ENCODE measurements at regions not wholly inside any gene's neighbourhood (a gene's known extent, or its start where the extent isn't known, plus 50 kb on each side); places are given as distances from the start of the nearest gene placed in this dataset.

DNA sequence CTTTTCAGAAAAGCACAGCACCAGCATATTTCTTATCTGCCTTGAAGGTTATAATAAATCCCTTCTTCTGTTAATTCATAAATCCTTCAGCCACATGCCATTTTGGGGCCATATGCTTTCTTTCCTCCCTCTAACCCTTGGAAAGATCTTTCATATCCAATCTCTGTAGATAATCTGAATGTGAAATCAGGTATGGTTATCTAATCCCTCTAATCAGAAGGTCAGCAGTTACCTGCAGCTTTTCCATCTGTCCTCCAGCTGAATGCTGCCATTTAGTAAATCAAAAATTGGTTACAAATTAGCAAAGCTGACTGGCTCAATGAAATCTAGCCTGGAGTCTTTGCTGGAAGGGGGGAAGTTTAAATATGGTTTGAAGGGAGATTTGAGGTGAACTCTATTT, 230.5 kb downstream of the PIK3C3 start:
- no TSS peak for BruUV-seq (replicated peaks)
- no peaks in the 10 kb centered on the region for H3K27me3 ChIP-seq (replicated peaks; ENCODE audit: control insufficient read depth, insufficient read depth, low read length)
- H3K9me3 ChIP-seq: no peaks in the 10 kb centered on the region
- H3K4me3 ChIP-seq (ENCODE audit: low read depth, low read length): no peak overlapping the region
- H3K4me3 Mint-ChIP-seq (ENCODE audit: unreplicated experiment): no peak overlapping the region
- H3K9me3 Mint-ChIP-seq (ENCODE audit: unreplicated experiment): peaks cover 9% of the 10 kb centered on the region
- H3K27ac Mint-ChIP-seq (ENCODE audit: unreplicated experiment): no peak overlapping the region
- peaks cover 9% of the 10 kb centered on the region for H3K4me1 Mint-ChIP-seq (ENCODE audit: low read depth, unreplicated experiment)
- H3K36me3 Mint-ChIP-seq (ENCODE audit: insufficient read depth, unreplicated experiment): no peaks in the 10 kb centered on the region
- intact Hi-C loops (cut with micrococcal nuclease; ENCODE audit: unreplicated experiment): no loop called here
- no peaks in the 10 kb centered on the region for H3K36me3 ChIP-seq (ENCODE audit: control insufficient read depth, insufficient read depth, low read length)
- ChIA-PET CTCF (no interaction called here), POLR2A (no interaction called here)
- no peaks in the 10 kb centered on the region for H3K27me3 Mint-ChIP-seq (ENCODE audit: insufficient read depth, unreplicated experiment)
- no peak for DNase-seq
- TF ChIP-seq, protein P1, sequence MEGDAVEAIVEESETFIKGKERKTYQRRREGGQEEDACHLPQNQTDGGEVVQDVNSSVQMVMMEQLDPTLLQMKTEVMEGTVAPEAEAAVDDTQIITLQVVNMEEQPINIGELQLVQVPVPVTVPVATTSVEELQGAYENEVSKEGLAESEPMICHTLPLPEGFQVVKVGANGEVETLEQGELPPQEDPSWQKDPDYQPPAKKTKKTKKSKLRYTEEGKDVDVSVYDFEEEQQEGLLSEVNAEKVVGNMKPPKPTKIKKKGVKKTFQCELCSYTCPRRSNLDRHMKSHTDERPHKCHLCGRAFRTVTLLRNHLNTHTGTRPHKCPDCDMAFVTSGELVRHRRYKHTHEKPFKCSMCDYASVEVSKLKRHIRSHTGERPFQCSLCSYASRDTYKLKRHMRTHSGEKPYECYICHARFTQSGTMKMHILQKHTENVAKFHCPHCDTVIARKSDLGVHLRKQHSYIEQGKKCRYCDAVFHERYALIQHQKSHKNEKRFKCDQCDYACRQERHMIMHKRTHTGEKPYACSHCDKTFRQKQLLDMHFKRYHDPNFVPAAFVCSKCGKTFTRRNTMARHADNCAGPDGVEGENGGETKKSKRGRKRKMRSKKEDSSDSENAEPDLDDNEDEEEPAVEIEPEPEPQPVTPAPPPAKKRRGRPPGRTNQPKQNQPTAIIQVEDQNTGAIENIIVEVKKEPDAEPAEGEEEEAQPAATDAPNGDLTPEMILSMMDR (IDR thresholded peaks at IDR 0.05; ENCODE audit: insufficient read depth in 1 of 2, low read depth in 1 of 2, low read length in 1 of 2, severe bottlenecking in 1 of 2, unreplicated experiment in 1 of 2): no peak
- no peaks in the 10 kb centered on the region for H3K4me1 ChIP-seq

DNA sequence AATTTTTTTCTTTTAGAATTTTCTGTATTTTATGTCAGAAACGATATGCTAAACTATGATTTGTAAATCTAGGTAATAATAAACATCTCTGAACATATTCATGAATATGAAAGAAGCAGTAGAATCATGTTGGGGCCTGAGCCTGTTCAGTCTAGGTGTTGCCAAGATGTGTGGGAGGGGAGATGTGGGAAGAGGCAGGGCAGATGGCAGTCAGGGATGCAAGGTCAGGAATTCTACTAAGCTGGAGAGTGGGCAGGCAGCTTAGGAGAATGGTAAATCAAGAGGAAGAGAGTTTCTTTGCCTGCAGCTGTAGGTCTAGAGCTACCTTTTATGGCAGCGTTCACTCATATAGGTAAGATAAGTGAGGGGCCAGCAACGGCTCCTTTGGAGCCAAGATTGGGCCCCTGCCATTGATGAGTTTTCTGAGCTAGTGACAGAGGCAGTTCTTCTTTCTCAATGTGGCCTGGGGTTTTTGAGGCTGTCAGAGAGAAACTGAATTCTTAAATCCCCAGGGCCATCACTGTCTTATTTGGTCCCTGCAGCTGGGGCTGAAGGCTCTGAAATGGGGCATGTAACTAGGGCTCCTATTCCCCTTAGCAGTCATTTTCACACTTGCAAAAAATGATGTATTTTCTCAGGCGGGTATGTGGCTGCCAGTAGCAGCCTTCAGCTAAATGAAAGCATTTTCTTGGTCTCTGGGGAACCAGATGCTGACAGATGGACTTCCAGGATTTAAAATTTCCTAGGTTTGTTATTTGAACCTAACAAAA, 232.8 kb downstream of the PIK3C3 start:
- H3K4me3 Mint-ChIP-seq (ENCODE audit: unreplicated experiment): no peak overlapping the region
- BruUV-seq (replicated peaks): no TSS peak
- H3K27ac Mint-ChIP-seq (ENCODE audit: unreplicated experiment): no peak overlapping the region
- peaks cover 9% of the 10 kb centered on the region for H3K9me3 Mint-ChIP-seq (ENCODE audit: unreplicated experiment)
- ChIA-PET POLR2A (no interaction called here), CTCF (no interaction called here)
- Histone ChIP-seq H3K4me1 (no peaks in the 10 kb centered on the region), H3K9me3 (no peaks in the 10 kb centered on the region), H3K4me3 (ENCODE audit: low read depth, low read length) (no peak overlapping the region), H3K36me3 (ENCODE audit: control insufficient read depth, insufficient read depth, low read length) (no peaks in the 10 kb centered on the region), H3K27me3 (replicated peaks; ENCODE audit: control insufficient read depth, insufficient read depth, low read length) (no peaks in the 10 kb centered on the region)
- no peak for DNase-seq
- peaks cover 9% of the 10 kb centered on the region for H3K4me1 Mint-ChIP-seq (ENCODE audit: low read depth, unreplicated experiment)
- TF ChIP-seq, protein P1 (IDR thresholded peaks at IDR 0.05; ENCODE audit: insufficient read depth in 1 of 2, low read depth in 1 of 2, low read length in 1 of 2, severe bottlenecking in 1 of 2, unreplicated experiment in 1 of 2): no peak
- H3K27me3 Mint-ChIP-seq (ENCODE audit: insufficient read depth, unreplicated experiment): no peaks in the 10 kb centered on the region
- H3K36me3 Mint-ChIP-seq (ENCODE audit: insufficient read depth, unreplicated experiment): no peaks in the 10 kb centered on the region
- intact Hi-C loops (cut with micrococcal nuclease; ENCODE audit: unreplicated experiment): no loop called here

DNA sequence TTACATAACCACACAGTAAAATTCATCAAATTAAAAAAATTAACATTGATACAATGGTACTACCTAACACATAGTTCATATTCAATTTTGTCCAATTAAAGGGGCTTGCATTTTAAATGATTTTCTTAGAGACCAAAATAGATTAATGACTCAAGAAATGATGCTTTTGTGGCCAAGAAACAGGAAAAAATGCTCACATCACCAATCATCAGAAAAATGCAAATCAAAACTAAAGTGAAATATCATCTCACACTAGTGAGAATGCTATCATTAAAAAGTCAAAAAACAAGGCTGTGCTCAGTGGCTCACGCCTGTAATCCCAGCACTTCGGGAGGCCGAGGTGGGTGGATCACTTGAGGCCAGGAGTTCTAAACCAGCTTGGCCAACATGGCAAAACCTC, 235.6 kb downstream of the PIK3C3 start:
- TF ChIP-seq, protein P1 (IDR thresholded peaks at IDR 0.05; ENCODE audit: insufficient read depth in 1 of 2, low read depth in 1 of 2, low read length in 1 of 2, severe bottlenecking in 1 of 2, unreplicated experiment in 1 of 2): no peak
- no peak overlapping the region for H3K4me3 Mint-ChIP-seq (ENCODE audit: unreplicated experiment)
- no peaks in the 10 kb centered on the region for H3K27me3 ChIP-seq (replicated peaks; ENCODE audit: control insufficient read depth, insufficient read depth, low read length)
- no peak overlapping the region for H3K4me3 ChIP-seq (ENCODE audit: low read depth, low read length)
- DNase-seq: no peak
- BruUV-seq (replicated peaks): no TSS peak
- no peaks in the 10 kb centered on the region for H3K36me3 Mint-ChIP-seq (ENCODE audit: insufficient read depth, unreplicated experiment)
- CTCF ChIA-PET: interaction anchor here (0.5 kb wide), 1 partner anchor 86 kb away, joined by 3 read pairs; no protein-coding TSS in a partner anchor
- H3K27ac Mint-ChIP-seq (ENCODE audit: unreplicated experiment): no peak overlapping the region
- POLR2A ChIA-PET: no interaction called here
- no peaks in the 10 kb centered on the region for H3K4me1 ChIP-seq
- no peaks in the 10 kb centered on the region for H3K36me3 ChIP-seq (ENCODE audit: control insufficient read depth, insufficient read depth, low read length)
- H3K9me3 Mint-ChIP-seq (ENCODE audit: unreplicated experiment): peaks cover 9% of the 10 kb centered on the region
- H3K27me3 Mint-ChIP-seq (ENCODE audit: insufficient read depth, unreplicated experiment): no peaks in the 10 kb centered on the region
- H3K4me1 Mint-ChIP-seq (ENCODE audit: low read depth, unreplicated experiment): peaks cover 14% of the 10 kb centered on the region
- intact Hi-C loops (cut with micrococcal nuclease; ENCODE audit: unreplicated experiment): no loop called here
- H3K9me3 ChIP-seq: no peaks in the 10 kb centered on the region
